Raji (cell line): ENCODE measurements at regions not wholly inside any gene's neighbourhood (a gene's known extent, or its start where the extent isn't known, plus 50 kb on each side); places are given as distances from the start of the nearest gene placed in this dataset.

ENCODE experiments used
- POLR2A ChIP-seq: IDR thresholded peaks from 2 replicates; pipeline ENCODE4 v1.6.1; 2011; ENCODE audit warnings: low read depth, low read length, control low read depth; ENCODE audit not compliant: insufficient read depth

GRCh38 chr13:55617241-55617640, 1523.5 kb upstream of the PRR20A start:
- no peak for TF ChIP-seq POLR2A

DNA sequence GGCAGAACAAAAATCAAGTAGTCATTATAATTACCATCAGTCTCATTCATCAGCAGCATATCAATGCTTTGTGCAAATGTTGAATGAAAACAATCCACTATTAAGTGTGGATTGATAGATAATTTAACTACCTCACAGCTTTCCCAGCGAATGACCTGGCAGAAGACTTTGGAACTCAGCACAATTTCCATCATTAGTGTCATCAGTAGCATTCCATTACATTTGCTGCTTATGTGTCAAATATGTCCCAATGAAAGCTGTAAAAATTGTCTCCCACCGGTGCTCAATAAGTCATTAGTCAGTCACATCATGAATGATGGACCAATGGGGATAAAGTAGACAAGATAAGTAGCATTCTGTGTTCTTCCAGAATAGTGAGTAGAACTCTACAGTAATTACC, 1513.5 kb upstream of the PRR20A start:
- TF ChIP-seq POLR2A: no peak

- TF ChIP-seq POLR2A: no peak
These were observed 1508.3 kb upstream of the PRR20A start for GRCh38 chr13:55632402-55632801.

- TF ChIP-seq POLR2A: no peak
These were observed 1491.2 kb upstream of the PRR20A start for GRCh38 chr13:55649485-55649884.

- no peak for TF ChIP-seq POLR2A
These were observed 1488.1 kb upstream of the PRR20A start for GRCh38 chr13:55652657-55653056.

- no peak for TF ChIP-seq POLR2A
These were observed 1487.2 kb upstream of the PRR20A start for GRCh38 chr13:55653497-55653896.

GRCh38 chr13:55654243-55654642, 1486.5 kb upstream of the PRR20A start:
- no peak for TF ChIP-seq POLR2A

GRCh38 chr13:55660851-55661250, 1479.9 kb upstream of the PRR20A start:
- TF ChIP-seq POLR2A: no peak

- TF ChIP-seq POLR2A: no peak
These were observed 1479.2 kb upstream of the PRR20A start for GRCh38 chr13:55661505-55661904.

DNA sequence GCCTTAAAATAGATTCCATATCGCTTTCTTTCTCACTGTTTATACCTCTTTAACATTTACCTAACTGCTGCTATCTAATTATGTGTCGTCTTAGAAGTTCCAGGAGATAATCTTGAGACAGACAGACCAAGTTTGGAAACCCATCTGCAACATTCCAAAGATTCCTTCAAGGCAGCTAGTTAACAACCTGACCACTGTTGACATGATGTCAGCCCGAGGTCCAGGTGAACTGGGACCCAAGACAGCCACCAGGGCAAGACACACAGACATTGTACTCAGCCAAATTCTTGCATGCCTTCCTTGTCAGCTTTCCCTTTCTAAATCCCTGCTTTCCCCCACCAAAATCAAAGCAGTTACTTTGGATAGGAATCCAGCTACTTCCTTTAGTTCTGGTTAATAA, 1476.5 kb upstream of the PRR20A start:
- no peak for TF ChIP-seq POLR2A

DNA sequence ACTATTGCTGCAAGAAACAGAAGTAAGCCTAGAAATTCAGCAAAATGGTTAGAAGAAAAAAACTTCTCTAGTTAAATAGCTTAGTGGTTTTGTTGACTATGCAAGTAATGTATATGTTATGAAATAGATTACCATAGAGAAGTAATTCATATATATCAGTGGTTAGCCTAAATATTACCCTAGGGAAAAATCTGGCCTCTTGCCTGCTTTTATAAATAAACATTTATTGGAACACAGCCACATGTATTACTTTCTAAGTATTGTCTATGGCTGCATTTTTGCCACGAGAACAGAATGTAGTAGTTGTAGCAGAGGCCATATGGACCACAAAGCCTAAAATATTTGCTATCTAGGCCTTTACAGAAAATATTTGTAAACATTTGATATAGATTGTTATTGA, 1471.7 kb upstream of the PRR20A start:
- TF ChIP-seq POLR2A: no peak

GRCh38 chr13:55673910-55674309, 1466.8 kb upstream of the PRR20A start:
- TF ChIP-seq POLR2A: no peak

- no peak for TF ChIP-seq POLR2A
These were observed 1457.9 kb upstream of the PRR20A start for GRCh38 chr13:55682776-55683175.

- TF ChIP-seq POLR2A: no peak
These were observed 1435.2 kb upstream of the PRR20A start for GRCh38 chr13:55705526-55705925.

DNA sequence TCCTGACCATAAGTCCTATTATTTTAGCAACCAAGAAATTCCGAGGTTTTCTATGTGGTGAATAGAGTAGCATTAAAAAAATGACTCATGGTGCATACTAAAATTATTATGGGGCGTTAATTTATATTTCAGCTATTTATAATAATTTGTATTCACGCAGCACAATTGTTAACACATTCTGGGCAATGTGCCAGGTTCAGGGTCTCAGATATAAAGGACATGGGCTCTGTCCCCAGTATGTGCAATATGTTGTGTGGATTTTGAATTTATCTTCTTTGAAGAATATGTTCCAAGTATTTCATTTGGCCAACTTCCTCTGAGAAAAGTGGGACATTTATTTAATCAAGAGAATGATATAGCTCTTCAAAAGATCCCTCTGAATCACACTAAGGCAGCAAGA, 1434.7 kb upstream of the PRR20A start:
- no peak for TF ChIP-seq POLR2A

DNA sequence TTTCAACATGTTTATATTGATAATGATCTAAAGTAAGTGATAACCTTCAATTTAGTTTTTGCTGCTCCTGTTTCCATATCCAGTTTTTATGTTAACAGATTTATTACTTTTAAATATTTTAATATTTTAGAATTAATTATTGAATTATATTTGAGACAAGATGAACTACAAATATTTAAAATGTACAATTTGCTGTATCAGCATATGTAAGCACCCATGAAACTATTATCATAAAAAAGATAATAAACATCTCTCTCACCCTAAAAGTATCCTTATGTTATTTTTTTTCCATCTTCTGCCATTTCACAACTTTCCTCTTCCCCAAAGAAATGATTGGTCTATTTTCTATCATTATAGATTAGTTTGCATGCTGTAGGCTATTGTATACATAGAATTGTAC, 1426.6 kb upstream of the PRR20A start:
- no peak for TF ChIP-seq POLR2A

DNA sequence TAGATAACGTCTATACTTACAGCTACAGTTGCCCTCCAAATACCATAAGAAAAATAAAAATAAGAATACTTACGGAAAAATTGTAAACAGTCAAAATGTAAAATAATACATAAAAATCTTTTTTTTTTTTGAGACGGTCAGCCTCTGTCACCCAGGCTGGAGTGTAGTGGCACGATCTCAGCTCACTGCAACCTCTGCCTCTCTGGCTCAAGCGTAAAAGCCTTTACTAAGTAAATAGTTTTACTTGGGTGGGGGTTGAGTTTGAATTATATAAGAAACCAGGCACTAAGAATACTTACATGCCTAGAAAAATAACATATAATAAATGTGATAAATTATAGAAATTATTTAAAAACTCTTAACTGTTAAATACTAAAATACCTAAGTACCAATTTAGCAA, 1413.0 kb upstream of the PRR20A start:
- TF ChIP-seq POLR2A: no peak

GRCh38 chr13:55728247-55728646, 1412.5 kb upstream of the PRR20A start:
- no peak for TF ChIP-seq POLR2A

- TF ChIP-seq POLR2A: no peak
These were observed 1394.9 kb upstream of the PRR20A start for GRCh38 chr13:55745828-55746227.

- no peak for TF ChIP-seq POLR2A
These were observed 1378.7 kb upstream of the PRR20A start for GRCh38 chr13:55761986-55762385.
